H1 (cell line): ENCODE measurements at regions not wholly inside any gene's neighbourhood (a gene's known extent, or its start where the extent isn't known, plus 50 kb on each side); places are given as distances from the start of the nearest gene placed in this dataset.

ENCODE experiments used
- CTCF ChIA-PET: fragments of 300-600 bp; sonication (Branson Sonifier 250); formaldehyde crosslinking; loops from one replicate; lab custom pipeline; 2021; ENCODE audit not compliant: partially characterized antibody; lab: Charles Lee
- POLR2A ChIA-PET: fragments of 300-600 bp; sonication (Branson Sonifier 250); formaldehyde crosslinking; loops from one replicate; lab custom pipeline; 2021; ENCODE audit warnings: inconsistent platforms; ENCODE audit not compliant: partially characterized antibody; lab: Charles Lee
- DNase-seq, 2 experiments: peaks; one replicate each; pipeline versions ENCODE4 v3.0.0 to v3.0.0-alpha.2; 2010 to 2022; ENCODE audit warnings: low spot score in 2 of 2, low read depth in 1 of 2, mixed read lengths in 1 of 2
- FAIRE-seq: peaks from 2 replicates; lab custom pipeline; 2011; peaks lifted over from hg19 to GRCh38; lab: Jason Lieb, UNC
- H2AFZ ChIP-seq: 2 replicates; pipeline ENCODE4 v1.8.1; 2012; ENCODE audit warnings: low read length, inconsistent platforms
- H2AK5ac ChIP-seq: 2 replicates; pipeline ENCODE4 v1.6.1; 2013; ENCODE audit warnings: low read depth, low read length
- H2BK120ac ChIP-seq: replicated peaks from 2 replicates; pipeline ENCODE3; 2013; ENCODE audit warnings: low read depth, low read length, inconsistent platforms
- H2BK12ac ChIP-seq: 2 replicates; pipeline ENCODE4 v1.6.1; 2013; ENCODE audit warnings: low read depth, low read length
- H2BK15ac ChIP-seq: 2 replicates; pipeline ENCODE4 v1.6.1; 2013; ENCODE audit warnings: low read length
- H2BK20ac ChIP-seq: 2 replicates; pipeline ENCODE4 v1.6.1; 2013; ENCODE audit warnings: low read length
- H2BK5ac ChIP-seq: 2 replicates; pipeline ENCODE4 v1.6.1; 2013; ENCODE audit warnings: low read depth, low read length
- H3K14ac ChIP-seq: 2 replicates; pipeline ENCODE4 v1.6.1; 2013; ENCODE audit warnings: inconsistent platforms; ENCODE audit not compliant: insufficient read length
- H3K18ac ChIP-seq: 2 replicates; pipeline ENCODE4 v1.6.1; 2013; ENCODE audit warnings: low read length; ENCODE audit errors: extremely low read depth
- H3K23ac ChIP-seq: 2 replicates; pipeline ENCODE4 v1.6.1; 2013; ENCODE audit warnings: inconsistent platforms; ENCODE audit not compliant: insufficient read length
- H3K23me2 ChIP-seq: 2 replicates; pipeline ENCODE4 v1.6.1; 2013; ENCODE audit warnings: low read depth, low read length
- H3K27ac ChIP-seq: 2 replicates; pipeline ENCODE4 v1.6.1; 2011; ENCODE audit warnings: low read depth, low read length, inconsistent platforms
- H3K27me3 ChIP-seq, 4 experiments: replicated peaks in 1 of 4; 1 replicate in 1 of 4; 2 replicates in 3 of 4; pipeline versions ENCODE4 v1.6.1 to v1.8.1; 2011 to 2013; ENCODE audit warnings: low read length in 3 of 4, mild to moderate bottlenecking in 3 of 4, inconsistent platforms in 2 of 4, mixed read lengths in 2 of 4, moderate library complexity in 1 of 4; ENCODE audit not compliant: control insufficient read depth in 3 of 4, insufficient read depth in 3 of 4; ENCODE audit errors: extremely low read depth in 1 of 4
- H3K36me3 ChIP-seq, 4 experiments: 2 replicates each; pipeline versions ENCODE4 v1.6.1 to v1.8.1; 2011 to 2013; ENCODE audit warnings: mild to moderate bottlenecking in 4 of 4, low read length in 3 of 4, moderate library complexity in 2 of 4, control low read depth in 1 of 4, inconsistent platforms in 1 of 4; ENCODE audit not compliant: insufficient read depth in 4 of 4, control insufficient read depth in 2 of 4
- H3K4ac ChIP-seq: replicated peaks from 2 replicates; pipeline ENCODE3; 2013; ENCODE audit warnings: low read length, low read depth, mixed read lengths, inconsistent platforms; ENCODE audit not compliant: insufficient read length
- H3K4me1 ChIP-seq, 4 experiments: replicated peaks in 1 of 4; 1 replicate in 1 of 4; 2 replicates in 3 of 4; pipeline versions ENCODE4 v1.6.1 to v1.8.1; 2011 to 2013; ENCODE audit warnings: low read length in 3 of 4, inconsistent platforms in 2 of 4, mixed read lengths in 1 of 4; ENCODE audit not compliant: insufficient read depth in 4 of 4, control insufficient read depth in 3 of 4
- H3K4me2 ChIP-seq, 2 experiments: 2 replicates each; pipeline versions ENCODE4 v1.6.1 to v1.8.1; 2011 to 2013; ENCODE audit warnings: low read depth in 2 of 2, low read length in 2 of 2, control low read depth in 1 of 2, inconsistent platforms in 1 of 2, mild to moderate bottlenecking in 1 of 2; ENCODE audit not compliant: insufficient read depth in 1 of 2
- H3K4me3 ChIP-seq, 4 experiments: fragments of 200-600, 300-600 bp in 1 of 4; sonication (generic), shearing (Covaris generic), sonication (Bioruptor Twin) in 1 of 4; 2 replicates each; pipeline versions ENCODE4 v1.5.1 to v1.8.1; 2011 to 2016; ENCODE audit warnings: low read length in 4 of 4, low read depth in 3 of 4, control low read depth in 2 of 4, inconsistent platforms in 2 of 4, mild to moderate bottlenecking in 2 of 4, mixed read lengths in 1 of 4, moderate library complexity in 1 of 4; ENCODE audit not compliant: insufficient read depth in 2 of 4; ENCODE audit errors: extremely low read depth in 1 of 4
- H3K56ac ChIP-seq: replicated peaks from 2 replicates; pipeline ENCODE3; 2013; ENCODE audit warnings: low read depth, mild to moderate bottlenecking, mixed read lengths, low read length, inconsistent platforms; ENCODE audit not compliant: insufficient read length
- H3K79me1 ChIP-seq: 2 replicates; pipeline ENCODE4 v1.6.1; 2013; ENCODE audit warnings: low read depth, low read length, control low read depth
- H3K79me2 ChIP-seq, 2 experiments: 2 replicates each; pipeline versions ENCODE4 v1.6.1 to v1.8.1; 2012 to 2013; ENCODE audit warnings: low read length in 2 of 2, mild to moderate bottlenecking in 2 of 2, inconsistent platforms in 1 of 2; ENCODE audit not compliant: insufficient read depth in 2 of 2, control insufficient read depth in 1 of 2
- H3K9ac ChIP-seq, 4 experiments: replicated peaks in 1 of 4; 1 replicate in 1 of 4; 2 replicates in 3 of 4; pipeline versions ENCODE4 v1.6.1 to v1.8.1; 2011 to 2013; ENCODE audit warnings: low read depth in 3 of 4, low read length in 3 of 4, control low read depth in 2 of 4, mild to moderate bottlenecking in 2 of 4, moderate library complexity in 2 of 4, inconsistent platforms in 1 of 4; ENCODE audit errors: extremely low read depth in 1 of 4
- H3K9me3 ChIP-seq, 2 experiments: 2 replicates each; pipeline versions ENCODE4 v1.6.1 to v1.8.1; 2012 to 2013; ENCODE audit warnings: mild to moderate bottlenecking in 2 of 2, moderate library complexity in 2 of 2, control low read depth in 1 of 2, inconsistent platforms in 1 of 2, low read depth in 1 of 2, low read length in 1 of 2, mixed read lengths in 1 of 2; ENCODE audit not compliant: insufficient read depth in 2 of 2
- H4K20me1 ChIP-seq, 2 experiments: replicated peaks in 1 of 2; 2 replicates each; pipeline versions ENCODE3 to v1.8.1; 2011 to 2013; ENCODE audit warnings: inconsistent platforms in 2 of 2, low read length in 2 of 2, mild to moderate bottlenecking in 1 of 2; ENCODE audit not compliant: insufficient read depth in 2 of 2, control insufficient read depth in 1 of 2
- H4K5ac ChIP-seq: 2 replicates; pipeline ENCODE4 v1.6.1; 2013; ENCODE audit warnings: low read length, low read depth, mixed read lengths, inconsistent platforms; ENCODE audit not compliant: insufficient read length
- H4K8ac ChIP-seq: 2 replicates; pipeline ENCODE4 v1.8.0; 2013; ENCODE audit warnings: mild to moderate bottlenecking, moderate library complexity, low read length, inconsistent platforms; ENCODE audit not compliant: insufficient read depth; ENCODE audit errors: extremely low read depth
- H4K91ac ChIP-seq: replicated peaks from 2 replicates; pipeline ENCODE3; 2013; ENCODE audit warnings: low read length, mixed read lengths, inconsistent platforms; ENCODE audit not compliant: insufficient read length
- ATF3 ChIP-seq: IDR thresholded peaks from 2 replicates; pipeline ENCODE4 v1.6.1; 2011; ENCODE audit warnings: low read depth, mild to moderate bottlenecking, low read length; ENCODE audit not compliant: insufficient read depth
- BRCA1 ChIP-seq: IDR thresholded peaks from 2 replicates; pipeline ENCODE4 v1.6.1; 2012; ENCODE audit warnings: low read depth, low read length, improper control_type of control experiment
- CBX5 ChIP-seq: fragments of 300-800, 300-1000 bp; sonication (generic); IDR thresholded peaks from 2 replicates; pipeline ENCODE4 v1.7.1; 2016; ENCODE audit warnings: antibody characterized with exemption, low read length, low read depth
- CBX8 ChIP-seq: fragments of 300-800, 300-1000 bp; sonication (generic); IDR thresholded peaks from 2 replicates; pipeline ENCODE4 v1.7.1; 2016; ENCODE audit warnings: low read depth, low read length, borderline replicate concordance
- CHD1 ChIP-seq: IDR thresholded peaks from 2 replicates; pipeline ENCODE4 v1.6.1; 2012; ENCODE audit warnings: low read depth, low read length, improper control_type of control experiment
- CHD2 ChIP-seq: IDR thresholded peaks from 2 replicates; pipeline ENCODE4 v1.6.1; 2012; ENCODE audit warnings: low read length, improper control_type of control experiment
- EZH2 ChIP-seq: fragments of 200-600 bp; sonication (generic); IDR thresholded peaks from 2 replicates; pipeline ENCODE4 v1.7.1; 2012; ENCODE audit warnings: low read depth, mild to moderate bottlenecking, moderate library complexity, low read length, inconsistent platforms; ENCODE audit not compliant: severe bottlenecking
- GTF2F1 ChIP-seq: IDR thresholded peaks from 2 replicates; pipeline ENCODE4 v1.6.1; 2012; ENCODE audit warnings: low read depth, low read length, improper control_type of control experiment, borderline replicate concordance
- HDAC6 ChIP-seq: IDR thresholded peaks from one replicate; pipeline ENCODE4 v1.7.1; 2012; ENCODE audit warnings: low read depth, mild to moderate bottlenecking, inconsistent platforms, low read length, moderate library complexity
- JUND ChIP-seq: IDR thresholded peaks from 2 replicates; pipeline ENCODE4 v1.6.1; 2011; ENCODE audit warnings: mild to moderate bottlenecking, improper control_type of control experiment, low read length
- KDM4A ChIP-seq: IDR thresholded peaks from one replicate; pipeline ENCODE4 v1.7.1; 2012; ENCODE audit warnings: low read depth, mild to moderate bottlenecking, moderate library complexity, low read length, inconsistent platforms; ENCODE audit not compliant: severe bottlenecking
- KDM5A ChIP-seq: fragments of 200-600 bp; IDR thresholded peaks from 2 replicates; pipeline ENCODE4 v1.7.1; 2012; ENCODE audit warnings: mild to moderate bottlenecking, low read length, inconsistent platforms, mixed read lengths
- NRF1 ChIP-seq: IDR thresholded peaks from 2 replicates; pipeline ENCODE4 v1.6.1; 2011; ENCODE audit warnings: mild to moderate bottlenecking, low read depth, low read length, improper control_type of control experiment
- SIRT6 ChIP-seq: IDR thresholded peaks from one replicate; pipeline ENCODE4 v1.7.1; 2012; ENCODE audit warnings: low read length, inconsistent platforms
- TAF1 ChIP-seq: IDR thresholded peaks from 2 replicates; pipeline ENCODE4 v1.6.1; 2011; ENCODE audit warnings: mild to moderate bottlenecking, low read depth, low read length
- TAF7 ChIP-seq: optimal IDR thresholded peaks from 2 replicates; pipeline ENCODE3; 2011; ENCODE audit warnings: low read depth, mild to moderate bottlenecking, inconsistent platforms, low read length, moderate library complexity, borderline replicate concordance
- WGBS, 2 experiments: shearing (Covaris generic) in 1 of 2; methylation state at CpG; one replicate each; pipeline versions ENCODE4 v1.1.6 to v1.1.7; 2013 to 2015; ENCODE audit warnings: low lambda C conversion rate in 2 of 2, mixed read lengths in 2 of 2, inconsistent platforms in 1 of 2, low coverage in 1 of 2, missing lambda C conversion rate in 1 of 2; ENCODE audit not compliant: insufficient replicate concordance in 2 of 2, insufficient coverage in 1 of 2, insufficient read length in 1 of 2; ENCODE audit errors: extremely low coverage in 1 of 2, missing lambda C conversion rate in 1 of 2; 5-methylcytosine and 5-hydroxymethylcytosine counted together

DNA sequence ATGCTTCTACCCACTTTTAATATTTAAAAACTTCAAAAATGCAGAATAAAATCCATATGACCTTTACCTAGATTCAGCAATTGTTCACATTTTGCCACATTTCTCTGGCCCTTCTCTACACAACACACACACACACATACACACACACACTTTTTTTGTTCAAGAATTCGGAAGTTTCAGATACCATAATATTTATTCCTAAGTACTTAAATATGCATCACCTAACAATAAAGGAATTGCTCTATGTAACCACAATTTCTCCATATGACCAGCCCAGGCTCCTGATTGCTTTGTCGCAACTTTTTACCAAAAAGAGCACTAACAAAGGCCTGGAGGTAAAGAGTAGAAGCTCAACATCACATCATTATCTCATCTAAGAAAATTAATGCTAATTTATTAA lies 106.6 kb downstream of the FAS start:
- FAIRE-seq: no peak
- H3K79me2 ChIP-seq: no peaks in the 10 kb centered on the region
- no peak overlapping the region for H4K8ac ChIP-seq
- no peaks in the 10 kb centered on the region for H3K9me3 ChIP-seq
- DNase-seq: no peak
- no peak overlapping the region for H2BK5ac ChIP-seq
- no peak overlapping the region for H3K14ac ChIP-seq
- no peak overlapping the region for H2BK15ac ChIP-seq
- no peak overlapping the region for H2AFZ ChIP-seq
- WGBS, 2 experiments: 84% methylated on average over 2 of the region's 2 CpGs; no CpG with 5 or more reads in 1 of the 2 experiments
- H3K27ac ChIP-seq: no peak overlapping the region
- no peaks in the 10 kb centered on the region for H3K79me1 ChIP-seq
- H3K4me2 ChIP-seq: no peak overlapping the region
- no peak overlapping the region for H3K4me3 ChIP-seq
- H2AK5ac ChIP-seq: no peak overlapping the region
- H3K36me3 ChIP-seq: no peaks in the 10 kb centered on the region; a peak in 1 of 8 replicates
- no peaks in the 10 kb centered on the region; the same call in 1 of the 2 replicates for H3K23me2 ChIP-seq
- ChIA-PET CTCF (interaction anchor here (0.8 kb wide), 1 partner anchor 120 kb away, joined by 3 read pairs; no protein-coding TSS in a partner anchor), POLR2A (no interaction called here)
- H4K20me1 ChIP-seq: no peaks in the 10 kb centered on the region
- no peak overlapping the region for H2BK12ac ChIP-seq
- peak overlapping the region; percentile 24 for H3K56ac ChIP-seq
- H4K91ac ChIP-seq: no peak overlapping the region
- no peak overlapping the region for H3K18ac ChIP-seq
- H3K4me1 ChIP-seq: no peaks in the 10 kb centered on the region; a peak in 1 of 7 replicates
- H2BK120ac ChIP-seq: no peak overlapping the region
- no peak overlapping the region for H2BK20ac ChIP-seq
- no peaks in the 10 kb centered on the region for H3K27me3 ChIP-seq
- no peak overlapping the region for H3K23ac ChIP-seq
- no peak overlapping the region for H4K5ac ChIP-seq
- no peak overlapping the region for H3K9ac ChIP-seq
- H3K4ac ChIP-seq: no peak overlapping the region
- TF ChIP-seq SIRT6 (no peak), ATF3 (no peak), CBX5 (no peak), EZH2 (no peak), JUND (no peak), CHD1 (no peak), TAF1 (no peak), HDAC6 (no peak), TAF7 (no peak), CHD2 (no peak), BRCA1 (no peak), KDM4A (no peak), GTF2F1 (no peak), NRF1 (no peak), CBX8 (no peak), KDM5A (no peak)
